Nephron (organoid): ENCODE measurements at regions not wholly inside any gene's neighbourhood (a gene's known extent, or its start where the extent isn't known, plus 50 kb on each side); places are given as distances from the start of the nearest gene placed in this dataset.

Source experiments
- H3K27ac Mint-ChIP-seq, 3 experiments: 2 replicates each; pipeline ENCODE4 v1.8.0; 2020; ENCODE audit warnings: mixed read lengths in 3 of 3, mild to moderate bottlenecking in 2 of 3, moderate library complexity in 1 of 3
- H3K27me3 Mint-ChIP-seq: 2 replicates; pipeline ENCODE4 v1.8.0; 2021; ENCODE audit warnings: low read depth, mild to moderate bottlenecking, moderate library complexity, mixed read lengths
- H3K36me3 Mint-ChIP-seq: 2 replicates; pipeline ENCODE4 v1.8.0; 2020; ENCODE audit warnings: low read depth, mixed read lengths
- H3K4me1 Mint-ChIP-seq: 2 replicates; pipeline ENCODE4 v1.8.0; 2020; ENCODE audit warnings: mixed read lengths
- H3K4me3 Mint-ChIP-seq, 3 experiments: 2 replicates each; pipeline ENCODE4 v1.8.0; 2020; ENCODE audit warnings: mild to moderate bottlenecking in 3 of 3, mixed read lengths in 3 of 3, moderate library complexity in 2 of 3
- H3K9me3 Mint-ChIP-seq: 2 replicates; pipeline ENCODE4 v1.8.0; 2020; ENCODE audit warnings: mixed read lengths
- CTCF ChIP-seq, 3 experiments: fragments of 200-600 bp; sonication (generic); IDR thresholded peaks; one replicate each; pipeline ENCODE4 v1.5.0; 2021; ENCODE audit warnings: antibody characterized with exemption in 3 of 3; ENCODE audit not compliant: unreplicated experiment in 3 of 3

DNA sequence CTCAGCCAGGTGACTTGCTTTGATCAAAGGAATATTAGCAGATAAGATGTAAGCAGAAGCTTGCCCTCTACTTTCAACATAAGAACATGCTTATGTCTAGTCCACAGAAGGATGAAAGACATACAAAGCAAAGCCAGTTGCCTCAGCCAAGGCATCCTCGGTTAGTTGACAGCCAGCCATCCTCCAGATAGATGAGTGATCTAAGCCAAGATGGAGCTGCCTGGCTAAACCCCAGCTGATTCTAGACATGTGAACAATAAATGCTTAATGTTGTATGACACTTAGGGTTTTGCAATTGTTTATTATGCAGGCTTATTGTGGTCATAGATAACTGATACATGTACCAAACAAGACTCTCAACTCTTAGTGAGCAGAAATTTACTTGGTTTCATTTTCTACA is 157.6 kb upstream of the TMTC2 start:
- no peak for TF ChIP-seq CTCF (IDR thresholded peaks at IDR 0.05; ENCODE audit: unreplicated experiment in 3 of 3)
- Mint-ChIP-seq H3K4me3 (no peak overlapping the region), H3K27me3 (no peaks in the 10 kb centered on the region), H3K27ac (no peak overlapping the region), H3K9me3 (peaks cover 2% of the 10 kb centered on the region), H3K36me3 (no peaks in the 10 kb centered on the region), H3K4me1 (peaks cover 31% of the 10 kb centered on the region)

DNA sequence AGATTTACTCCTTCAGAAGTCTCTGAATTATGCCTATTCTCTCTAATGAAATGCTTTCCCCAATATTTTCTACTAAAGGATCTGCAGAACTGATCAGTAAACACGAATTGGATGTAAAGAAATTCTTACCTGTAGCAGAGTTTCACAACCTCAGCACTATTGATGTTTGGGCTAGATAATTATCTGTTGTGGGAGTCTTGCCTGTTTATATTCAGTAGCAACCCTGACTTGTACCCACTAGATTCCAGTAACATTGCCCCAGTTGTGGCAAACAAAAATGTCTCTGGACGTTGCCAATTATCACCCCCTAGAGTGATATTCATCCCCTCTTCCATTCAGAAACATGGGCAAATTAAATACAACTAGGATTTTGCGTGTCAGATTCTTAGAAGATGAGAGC is 156.8 kb upstream of the TMTC2 start:
- Mint-ChIP-seq H3K27me3 (no peaks in the 10 kb centered on the region), H3K4me1 (peaks cover 23% of the 10 kb centered on the region), H3K9me3 (peaks cover 2% of the 10 kb centered on the region), H3K36me3 (no peaks in the 10 kb centered on the region), H3K27ac (no peak overlapping the region), H3K4me3 (no peak overlapping the region)
- no peak for TF ChIP-seq CTCF (IDR thresholded peaks at IDR 0.05; ENCODE audit: unreplicated experiment in 3 of 3)

- Mint-ChIP-seq H3K27me3 (no peaks in the 10 kb centered on the region), H3K27ac (no peak overlapping the region), H3K9me3 (peaks cover 2% of the 10 kb centered on the region), H3K36me3 (no peaks in the 10 kb centered on the region), H3K4me3 (no peak overlapping the region), H3K4me1 (peaks cover 18% of the 10 kb centered on the region)
- no peak for TF ChIP-seq CTCF (IDR thresholded peaks at IDR 0.05; ENCODE audit: unreplicated experiment in 3 of 3)
Measured at GRCh38 chr12:82530394-82530793, 156.3 kb upstream of the TMTC2 start.

GRCh38 chr12:82533341-82533740 is 153.4 kb upstream of the TMTC2 start:
- H3K4me1 Mint-ChIP-seq, result peaks cover 8% of the 10 kb centered on the region
- H3K27me3 Mint-ChIP-seq, result no peaks in the 10 kb centered on the region
- peaks cover 2% of the 10 kb centered on the region for H3K9me3 Mint-ChIP-seq
- no peak overlapping the region for H3K27ac Mint-ChIP-seq
- TF ChIP-seq CTCF (IDR thresholded peaks at IDR 0.05; ENCODE audit: unreplicated experiment in 3 of 3), result no peak
- H3K36me3 Mint-ChIP-seq, result no peaks in the 10 kb centered on the region
- no peak overlapping the region for H3K4me3 Mint-ChIP-seq

DNA sequence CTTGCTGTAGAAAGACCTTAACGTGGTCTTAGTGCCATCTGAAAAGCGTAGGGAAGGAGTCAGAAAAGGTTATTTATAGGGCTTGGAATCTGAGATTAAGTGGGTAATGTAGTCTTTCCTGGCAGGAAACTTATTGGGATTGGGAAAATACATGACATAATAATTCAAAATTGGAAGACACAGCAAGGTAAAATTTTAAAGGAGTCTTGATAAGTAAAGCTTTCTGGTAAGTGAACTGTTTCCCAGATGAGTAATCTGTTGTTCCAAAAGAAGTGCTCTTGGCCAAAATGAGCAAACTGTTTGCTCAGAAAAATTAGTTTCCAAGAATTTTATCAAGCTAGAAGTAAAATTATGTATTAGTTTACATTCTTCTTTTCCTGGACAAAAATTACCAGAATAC is 149.3 kb upstream of the TMTC2 start:
- Mint-ChIP-seq H3K4me3 (no peak overlapping the region), H3K27me3 (no peaks in the 10 kb centered on the region), H3K9me3 (peaks cover 26% of the 10 kb centered on the region), H3K4me1 (no peaks in the 10 kb centered on the region), H3K36me3 (no peaks in the 10 kb centered on the region), H3K27ac (no peak overlapping the region)
- no peak for TF ChIP-seq CTCF (IDR thresholded peaks at IDR 0.05; ENCODE audit: unreplicated experiment in 3 of 3)

GRCh38 chr12:82554529-82554928 is 132.2 kb upstream of the TMTC2 start:
- no peaks in the 10 kb centered on the region for H3K4me1 Mint-ChIP-seq
- H3K36me3 Mint-ChIP-seq, result no peaks in the 10 kb centered on the region
- peaks cover 21% of the 10 kb centered on the region for H3K9me3 Mint-ChIP-seq
- no peak overlapping the region for H3K27ac Mint-ChIP-seq
- no peak overlapping the region for H3K4me3 Mint-ChIP-seq
- TF ChIP-seq CTCF (IDR thresholded peaks at IDR 0.05; ENCODE audit: unreplicated experiment in 3 of 3), result no peak
- no peaks in the 10 kb centered on the region for H3K27me3 Mint-ChIP-seq
